ENCODE measurements at regions not wholly inside any gene's neighbourhood (a gene's known extent, or its start where the extent isn't known, plus 50 kb on each side); places are given as distances from the start of the nearest gene placed in this dataset.
"Not testable (repeated sequence)": the region's sequence is repeated elsewhere in the genome, so short reads cannot be mapped to it uniquely, and the experiment has no call there.

DNA sequence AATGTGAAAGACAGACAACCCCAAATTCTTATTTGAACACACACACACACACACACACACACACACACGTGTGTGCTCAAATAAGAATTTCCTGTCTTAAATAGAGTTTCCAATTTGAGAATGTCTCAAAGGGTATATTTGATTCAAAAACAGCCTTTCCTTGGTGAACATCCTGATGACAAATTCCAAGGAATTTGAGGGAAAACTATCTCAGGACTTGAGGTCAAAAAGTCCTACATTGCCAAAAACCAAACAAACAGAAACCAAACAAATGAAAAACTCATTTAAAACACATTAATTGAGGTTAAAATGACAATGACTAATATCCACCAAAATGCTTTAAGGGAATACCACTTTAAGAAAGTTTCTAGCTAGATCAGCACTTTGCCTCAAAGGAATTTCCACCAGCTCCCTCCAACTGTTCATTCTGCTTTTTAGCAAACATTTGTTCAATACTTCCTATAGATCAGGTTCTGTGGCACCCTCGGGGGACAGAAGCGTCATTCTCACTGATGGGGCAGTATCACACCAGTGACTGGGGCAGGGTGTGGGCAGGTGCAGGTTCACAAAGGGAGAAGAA lies 232.1 kb upstream of the TRIB2 start:
- no peak for DNase-seq

DNA sequence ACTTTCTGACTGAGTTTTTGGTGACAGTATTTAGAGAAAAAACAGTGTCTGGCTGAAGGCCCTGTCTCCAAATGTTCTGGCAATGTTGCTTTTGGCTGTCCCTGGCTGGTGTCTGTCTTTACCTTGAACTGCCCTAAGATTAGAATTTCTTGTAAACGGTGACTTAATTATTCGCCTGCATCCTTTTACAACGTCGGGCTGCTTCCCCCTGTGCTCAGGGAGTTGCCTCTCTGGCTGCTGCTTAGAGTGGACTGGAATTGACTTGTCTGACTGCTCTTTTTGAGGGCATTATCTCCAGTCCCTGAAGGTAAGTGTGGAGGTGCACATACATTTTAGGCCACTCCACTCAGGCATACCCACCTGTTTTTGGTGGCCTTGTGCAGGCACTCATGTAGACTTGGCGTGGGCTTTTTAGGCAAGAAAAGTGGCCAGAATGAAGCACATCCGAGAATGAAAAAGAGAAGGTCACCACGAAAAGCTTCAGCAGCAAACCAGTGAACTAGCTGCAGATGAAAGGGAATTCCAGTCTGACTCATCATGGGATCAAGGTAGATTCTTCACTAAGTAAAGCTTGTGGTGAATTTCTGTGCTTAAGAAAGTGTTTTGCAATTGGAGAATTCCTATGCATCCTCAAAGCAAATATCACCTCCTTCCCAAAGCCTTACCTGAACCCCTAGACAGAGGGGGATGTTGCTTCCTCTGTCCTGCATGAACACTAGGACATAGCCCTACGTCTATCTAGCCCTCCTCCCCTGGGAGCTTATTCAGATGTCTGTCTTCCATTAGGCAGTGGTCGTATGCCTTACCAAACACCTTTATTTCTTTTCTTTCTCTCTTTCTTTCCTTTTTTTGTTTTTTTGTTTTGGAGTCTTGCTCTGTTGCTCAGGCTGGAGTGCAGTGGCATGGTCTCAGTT lies 230.3 kb upstream of the TRIB2 start:
- no peak for DNase-seq

DNA sequence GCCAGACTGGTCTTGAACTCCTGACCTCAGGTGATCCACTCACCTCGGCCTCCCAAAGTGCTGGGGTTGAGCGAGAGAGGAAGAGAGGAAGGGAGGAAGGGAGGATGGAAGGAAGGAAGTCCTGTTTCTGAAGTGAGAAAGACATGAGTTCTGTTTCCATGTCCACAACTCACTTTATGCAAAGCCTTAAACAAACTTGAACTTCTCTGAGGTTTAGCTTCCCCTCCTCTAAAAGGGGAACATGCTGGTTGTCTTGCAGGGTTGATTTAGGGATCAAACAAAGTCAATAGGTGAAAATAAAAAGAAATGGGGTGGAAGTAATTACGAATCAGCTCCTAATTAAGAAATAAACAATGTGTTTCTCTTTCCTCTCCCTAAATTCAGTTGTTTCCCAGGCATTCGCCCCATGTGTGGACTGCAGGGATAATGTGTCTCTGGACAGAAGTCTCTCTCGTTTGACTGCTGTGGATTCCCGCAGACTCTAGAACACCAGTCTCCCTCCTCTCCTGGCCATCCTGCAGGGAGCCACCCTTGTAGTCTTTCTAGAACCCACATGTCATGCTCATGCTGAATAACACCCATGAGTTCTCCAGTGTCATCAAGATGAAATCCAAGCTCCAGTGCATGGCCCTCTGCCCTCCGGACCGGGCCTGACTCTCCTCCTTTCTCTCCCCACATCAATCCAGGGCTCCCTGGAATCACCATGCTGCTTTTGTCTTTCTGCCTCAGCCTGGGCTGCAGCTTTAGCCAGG lies 229.3 kb upstream of the TRIB2 start:
- DNase-seq: no peak

DNA sequence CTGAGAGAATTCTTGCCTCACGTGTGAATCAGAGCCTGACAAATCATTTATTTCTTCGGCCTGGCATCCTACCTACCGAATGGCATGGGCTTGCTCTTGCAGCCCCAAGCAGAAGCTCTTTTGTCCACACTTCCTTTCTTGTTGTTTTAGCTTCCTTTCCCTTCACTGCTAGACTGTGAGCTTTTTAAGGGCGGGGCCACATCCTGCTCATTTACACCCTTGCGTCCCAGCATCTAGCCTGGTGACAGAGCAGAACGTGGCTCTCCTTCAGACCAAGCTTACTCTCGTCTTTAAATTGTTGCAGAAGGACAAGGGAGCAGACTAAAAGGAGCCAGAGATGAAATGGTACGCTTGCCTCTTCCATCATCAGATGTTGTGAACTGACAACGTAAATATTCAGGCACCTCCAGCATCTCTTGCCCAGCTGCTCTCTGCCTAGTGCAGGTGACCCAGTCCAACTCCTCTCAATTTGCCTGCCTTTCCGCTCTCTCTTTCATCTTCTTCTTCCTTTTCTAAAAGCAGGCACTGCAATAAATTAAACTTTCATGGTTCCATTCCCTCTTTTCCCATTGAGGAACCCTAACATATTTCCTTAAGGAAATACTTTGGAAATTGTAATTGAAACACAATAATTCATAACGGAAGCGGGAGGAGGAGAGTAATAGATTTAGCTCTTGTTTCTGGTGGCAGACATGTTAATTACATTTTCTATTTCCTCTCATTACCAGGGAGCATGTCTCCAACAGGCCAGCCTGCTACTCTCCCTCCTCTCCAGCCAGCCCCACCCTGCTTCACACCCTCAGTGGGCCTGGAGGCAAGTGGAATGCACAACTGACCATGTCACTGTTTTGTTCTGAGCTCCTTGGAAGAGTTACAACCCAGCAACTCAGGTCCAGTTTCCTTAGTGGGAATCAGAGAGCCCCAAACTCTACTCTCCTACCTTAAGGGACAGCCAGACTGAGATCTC lies 228.1 kb upstream of the TRIB2 start:
- peak; percentile 47 for DNase-seq

DNA sequence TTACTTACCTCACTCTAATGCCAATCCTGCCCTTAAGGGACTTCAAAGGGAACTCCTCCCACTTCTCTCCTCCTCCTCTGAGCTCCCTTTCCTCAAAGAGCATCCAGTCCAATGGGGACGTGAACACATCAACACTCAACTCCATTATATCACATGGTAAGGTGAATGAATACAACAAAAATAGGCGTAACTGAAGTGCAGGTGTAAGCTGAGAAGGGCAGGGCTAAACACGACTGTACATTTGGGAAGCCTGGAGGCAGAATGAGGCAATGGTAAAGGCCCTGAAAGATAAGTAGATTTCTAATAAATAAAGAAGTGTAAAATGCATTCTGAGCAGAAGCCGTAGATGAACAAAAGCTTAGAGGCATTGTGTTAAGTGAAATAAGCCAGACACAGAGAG lies 226.1 kb upstream of the TRIB2 start:
- DNase-seq: no peak

DNA sequence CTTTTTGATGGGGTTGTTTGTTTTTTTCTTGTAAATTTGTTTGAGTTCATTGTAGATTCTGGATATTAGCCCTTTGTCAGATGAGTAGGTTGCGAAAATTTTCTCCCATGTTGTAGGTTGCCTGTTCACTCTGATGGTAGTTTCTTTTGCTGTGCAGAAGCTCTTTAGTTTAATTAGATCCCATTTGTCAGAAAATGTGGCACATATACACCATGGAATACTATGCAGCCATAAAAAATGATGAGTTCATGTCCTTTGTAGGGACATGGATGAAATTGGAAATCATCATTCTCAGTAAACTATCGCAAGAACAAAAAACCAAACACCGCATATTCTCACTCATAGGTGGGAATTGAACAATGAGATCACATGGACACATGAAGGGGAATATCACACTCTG lies 224.4 kb upstream of the TRIB2 start:
- not testable (repeated sequence) for DNase-seq

DNA sequence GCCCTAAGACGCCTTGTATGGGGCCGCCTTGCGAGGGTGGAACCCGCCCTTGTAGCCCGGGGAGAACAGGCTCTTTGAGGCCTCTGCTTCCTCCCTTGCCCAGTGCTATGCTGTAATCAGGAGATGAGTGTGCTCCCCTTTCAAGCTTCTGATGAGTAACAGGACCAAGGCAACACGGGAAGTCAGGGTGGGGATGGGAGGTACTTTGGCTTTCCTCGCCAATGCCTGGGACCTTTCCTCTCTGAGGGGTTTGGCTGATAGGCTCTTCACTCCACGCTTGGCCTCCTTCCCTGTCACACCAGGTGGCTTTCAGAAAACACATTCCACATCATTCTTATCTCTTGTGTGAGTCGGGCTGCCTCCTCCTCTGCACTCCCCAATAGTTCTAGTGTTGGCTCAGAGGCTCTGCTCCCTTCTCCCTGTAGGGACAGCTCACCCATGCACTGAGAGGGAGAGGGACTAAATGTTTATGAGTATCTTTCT lies 223.7 kb upstream of the TRIB2 start:
- DNase-seq: peak; percentile 47

DNA sequence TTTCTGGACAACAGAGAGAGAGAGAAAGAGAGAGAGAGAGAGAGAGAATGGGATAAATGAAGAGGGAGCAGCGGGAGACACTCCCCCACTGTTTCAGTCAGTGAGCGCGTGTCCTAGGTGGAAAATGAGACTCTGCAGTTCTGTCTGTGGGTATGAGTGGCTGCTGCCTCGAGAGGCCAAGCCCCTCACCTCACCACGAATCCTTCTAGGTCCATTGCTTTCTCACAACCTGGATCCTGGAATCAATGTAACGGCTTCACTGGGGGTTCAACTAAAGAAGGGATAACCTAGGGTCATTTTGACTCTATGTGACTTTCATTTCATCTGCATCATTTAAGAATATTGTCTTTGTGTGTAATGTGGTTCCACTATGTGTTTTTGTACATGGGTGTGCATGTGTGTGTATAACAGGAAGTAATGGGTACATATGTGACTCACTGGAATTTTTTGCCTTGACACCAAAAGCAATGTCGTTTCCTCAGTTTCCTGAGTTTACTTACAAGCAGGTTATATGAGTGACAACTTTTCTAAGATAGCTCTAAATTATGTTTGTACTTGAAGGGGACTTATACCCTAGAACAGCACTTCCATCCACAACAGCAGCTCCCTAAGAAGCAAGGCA lies 221.4 kb upstream of the TRIB2 start:
- no peak for DNase-seq

DNA sequence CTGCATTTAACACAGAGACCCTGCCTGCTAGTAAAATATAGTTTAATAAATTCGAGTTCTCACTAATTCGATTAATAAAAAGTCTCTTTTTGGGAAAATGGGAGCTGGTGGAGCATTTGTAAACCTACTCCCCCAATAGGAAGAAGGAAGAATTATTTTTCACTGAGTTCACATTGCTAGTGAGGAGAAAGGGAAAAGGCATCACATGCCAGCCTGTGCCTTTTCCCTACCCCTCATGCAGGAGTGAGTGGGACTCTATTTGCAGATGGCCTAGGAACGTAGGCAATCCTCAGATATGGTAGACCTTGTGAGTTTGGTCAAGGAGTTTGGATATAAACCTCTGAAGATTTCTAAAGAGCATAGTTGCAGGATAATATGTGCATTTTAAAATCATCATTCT lies 218.4 kb upstream of the TRIB2 start:
- no peak for DNase-seq

DNA sequence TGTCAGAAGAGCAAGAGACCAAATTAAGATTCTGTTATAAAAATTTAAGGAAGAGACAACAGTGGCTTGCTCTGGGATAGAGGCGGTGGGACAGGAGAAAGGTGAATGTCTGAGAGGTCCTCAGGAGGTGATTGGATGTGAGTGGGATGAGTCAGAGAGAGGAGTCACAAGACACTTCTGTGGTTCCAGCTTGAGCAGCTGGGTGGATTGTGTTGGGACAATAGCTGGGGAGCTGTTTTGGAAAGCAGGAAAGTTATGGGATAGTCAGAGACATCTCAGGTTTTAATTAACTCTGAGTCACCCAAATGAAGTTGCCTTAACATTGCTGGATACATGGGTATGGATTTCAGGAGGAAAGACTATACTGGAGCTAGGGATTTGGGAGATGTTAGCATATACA lies 218.0 kb upstream of the TRIB2 start:
- no peak for DNase-seq

DNA sequence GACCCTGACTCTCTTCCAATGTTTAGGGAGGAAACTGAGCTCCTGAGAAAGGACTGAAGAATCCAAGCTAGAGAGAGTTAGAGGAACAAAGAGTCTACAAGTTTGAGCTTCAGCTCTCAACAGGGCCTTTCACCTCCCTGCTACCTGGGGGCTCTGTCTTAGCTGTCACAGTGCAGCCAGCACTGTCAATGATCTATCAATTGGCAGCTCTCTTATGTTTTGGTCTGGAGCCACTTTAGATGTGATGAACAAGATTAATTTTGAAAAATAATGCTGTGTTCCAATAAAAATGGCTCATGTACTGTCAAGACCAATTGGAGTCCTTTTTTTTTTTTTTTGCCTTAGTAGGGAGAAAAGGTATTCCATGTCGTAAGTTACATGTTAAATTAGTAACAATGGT lies 215.8 kb upstream of the TRIB2 start:
- DNase-seq: no peak

DNA sequence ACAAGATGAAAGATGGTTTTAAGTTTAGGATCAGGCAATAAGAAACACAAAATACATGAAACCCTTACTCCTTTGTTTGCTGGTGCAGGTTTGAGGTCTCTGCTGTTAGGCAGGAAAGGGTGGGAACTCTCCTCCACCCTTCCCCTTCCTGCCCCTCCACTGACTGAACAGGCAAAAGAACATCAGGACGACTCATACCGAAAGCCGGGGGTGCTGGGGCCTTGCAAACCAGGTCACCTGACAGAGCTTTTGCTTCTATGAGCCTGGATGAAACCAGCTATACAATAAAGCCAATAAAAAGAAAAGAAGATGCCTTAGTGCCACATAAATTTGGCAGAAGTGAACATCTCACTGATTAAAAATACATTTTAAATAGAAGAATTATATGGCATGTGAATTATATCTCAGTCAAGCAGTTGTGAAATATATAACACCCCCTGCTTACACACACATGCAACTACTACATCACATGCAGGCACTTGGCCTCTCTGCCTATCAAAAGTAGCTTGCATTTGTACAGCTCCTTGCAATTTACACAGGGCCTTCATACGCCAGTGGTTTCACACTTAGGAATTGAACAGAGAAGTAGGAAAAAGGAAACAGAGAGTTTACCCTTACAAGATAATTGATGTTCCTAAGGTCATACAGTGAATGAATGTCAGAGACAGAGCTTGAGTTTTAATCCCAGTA lies 215.1 kb upstream of the TRIB2 start:
- DNase-seq: peak; percentile 80

DNA sequence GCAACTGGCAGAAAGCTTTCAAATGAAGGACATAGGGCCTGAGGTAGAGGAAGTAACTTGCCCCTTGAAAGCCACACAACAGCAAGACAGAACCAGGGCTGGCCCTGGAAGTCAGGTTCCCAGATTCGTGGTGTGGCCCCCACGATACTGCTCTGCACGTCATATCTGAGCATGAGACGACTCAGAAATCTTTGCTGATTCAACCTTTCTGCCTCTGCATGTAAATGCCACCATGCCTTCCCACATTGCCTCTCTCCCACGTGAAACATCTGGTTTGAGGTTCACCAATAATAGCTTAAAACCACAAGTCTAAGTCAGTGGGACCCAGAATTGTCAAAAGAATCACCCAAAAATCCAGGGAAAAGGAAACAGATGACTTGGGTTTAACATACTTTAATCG lies 214.0 kb upstream of the TRIB2 start:
- peak; percentile 65 for DNase-seq

DNA sequence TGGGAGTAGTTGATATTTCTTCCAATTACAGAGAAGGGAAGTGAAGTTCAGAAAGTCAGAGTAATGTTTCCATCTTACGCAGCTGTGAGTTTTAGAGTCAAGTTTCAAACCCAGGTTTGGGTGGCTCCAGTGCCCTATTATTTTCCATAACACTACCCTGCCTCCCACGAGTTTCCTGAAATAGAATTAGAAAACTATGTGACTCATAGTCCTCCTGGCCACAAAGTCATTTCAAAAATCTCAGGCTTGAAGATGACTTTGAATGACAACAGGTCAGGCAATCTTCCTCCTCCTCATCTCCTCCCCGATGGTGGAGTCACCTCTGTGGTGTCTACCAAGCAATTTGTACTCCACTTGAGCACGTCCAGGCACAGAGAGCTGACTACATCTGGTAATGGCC lies 212.3 kb upstream of the TRIB2 start:
- DNase-seq: peak; percentile 56

DNA sequence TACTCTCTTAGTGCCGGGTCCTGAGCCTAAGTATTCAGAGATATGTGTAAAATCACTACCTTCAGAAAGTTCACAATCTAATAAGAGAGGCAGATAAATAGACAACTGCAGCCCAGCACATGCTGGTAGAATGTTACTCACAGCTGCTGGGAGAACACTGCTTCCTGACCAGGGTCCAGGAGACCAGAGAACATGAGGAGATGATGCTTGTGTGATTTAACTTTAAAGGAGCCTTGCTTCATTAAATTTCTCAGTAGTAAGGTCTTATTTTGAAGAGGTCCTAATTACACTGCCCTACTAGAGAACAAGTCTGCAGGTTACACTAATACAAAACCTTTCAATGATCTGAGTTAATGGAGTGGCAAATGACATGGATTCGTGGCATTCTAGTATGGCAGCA lies 209.9 kb upstream of the TRIB2 start:
- no peak for DNase-seq

DNA sequence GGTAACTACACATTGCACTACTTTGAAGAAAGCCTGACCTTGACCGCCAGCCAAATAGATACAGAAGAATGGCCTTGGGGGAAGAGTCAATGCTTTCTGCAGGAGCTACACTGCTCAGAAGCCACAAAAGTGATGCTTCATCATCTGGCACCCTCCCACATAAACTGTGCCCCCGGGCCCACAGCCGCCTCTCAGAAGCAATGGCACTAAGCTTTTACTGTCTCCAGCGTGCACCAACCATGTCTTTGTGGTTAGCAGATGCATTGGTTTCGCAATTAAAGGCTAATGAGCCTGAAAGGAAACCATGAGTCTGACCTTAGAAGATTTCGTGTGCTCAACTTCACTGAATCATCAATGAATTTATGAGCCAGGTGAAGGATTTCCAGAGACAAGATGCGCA lies 209.4 kb upstream of the TRIB2 start:
- peak; percentile 82 for DNase-seq

DNA sequence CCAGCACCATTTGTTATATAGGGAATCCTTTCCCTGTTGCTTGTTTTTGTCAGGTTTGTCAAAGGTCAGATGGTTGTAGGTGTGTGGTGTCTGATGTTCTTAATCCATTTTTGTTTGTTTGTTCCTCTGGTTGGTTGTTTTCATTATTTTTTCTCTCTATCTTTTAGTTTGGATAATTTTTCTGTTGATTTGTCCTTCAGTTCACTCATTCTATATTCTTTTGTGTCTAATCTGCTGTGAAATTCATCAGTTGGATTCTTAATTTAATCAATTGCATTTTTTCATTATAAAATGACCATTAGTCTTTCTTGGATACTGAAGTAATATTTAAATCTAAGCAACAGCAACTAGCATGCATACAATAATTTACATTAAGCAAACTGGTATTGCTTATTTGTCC lies 206.7 kb upstream of the TRIB2 start:
- no peak for DNase-seq

DNA sequence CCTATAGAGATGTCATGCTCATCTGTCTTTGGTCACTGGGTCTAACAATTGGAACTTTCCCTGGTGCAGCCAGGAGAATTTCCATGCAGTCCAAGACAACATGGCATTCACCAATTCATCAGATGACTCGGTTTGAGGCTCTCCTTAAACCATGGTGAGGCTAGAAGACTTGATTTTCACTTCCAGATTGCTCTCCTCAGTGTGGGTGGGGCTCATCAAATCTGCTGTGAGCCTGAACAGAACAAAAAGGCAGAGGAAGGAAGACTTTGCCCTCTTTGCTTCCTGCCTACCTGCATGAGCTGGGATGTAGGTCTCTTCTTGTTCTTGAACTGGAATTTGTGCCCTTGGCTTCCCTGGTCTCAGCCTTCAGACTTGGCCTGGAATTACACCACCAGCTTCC lies 203.4 kb upstream of the TRIB2 start:
- DNase-seq: no peak

DNA sequence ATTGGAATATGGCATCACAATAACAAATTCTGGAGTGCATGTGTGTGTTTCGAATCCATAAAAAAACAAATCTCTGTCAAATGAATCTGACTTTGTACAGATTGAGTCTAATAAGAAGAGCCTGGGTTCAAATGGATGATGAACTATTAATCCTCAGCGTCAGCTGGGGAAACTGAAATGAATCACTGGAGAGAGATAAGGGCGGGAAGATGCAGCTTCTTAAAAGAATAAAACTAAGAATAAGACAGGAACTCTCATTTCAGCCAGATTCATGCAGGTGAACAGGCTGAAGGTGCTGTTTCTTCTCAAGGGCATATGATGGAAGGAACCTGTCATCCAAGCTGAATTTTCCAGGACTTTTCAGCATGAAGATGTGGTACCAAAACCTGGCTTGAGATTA lies 202.6 kb upstream of the TRIB2 start:
- no peak for DNase-seq

DNA sequence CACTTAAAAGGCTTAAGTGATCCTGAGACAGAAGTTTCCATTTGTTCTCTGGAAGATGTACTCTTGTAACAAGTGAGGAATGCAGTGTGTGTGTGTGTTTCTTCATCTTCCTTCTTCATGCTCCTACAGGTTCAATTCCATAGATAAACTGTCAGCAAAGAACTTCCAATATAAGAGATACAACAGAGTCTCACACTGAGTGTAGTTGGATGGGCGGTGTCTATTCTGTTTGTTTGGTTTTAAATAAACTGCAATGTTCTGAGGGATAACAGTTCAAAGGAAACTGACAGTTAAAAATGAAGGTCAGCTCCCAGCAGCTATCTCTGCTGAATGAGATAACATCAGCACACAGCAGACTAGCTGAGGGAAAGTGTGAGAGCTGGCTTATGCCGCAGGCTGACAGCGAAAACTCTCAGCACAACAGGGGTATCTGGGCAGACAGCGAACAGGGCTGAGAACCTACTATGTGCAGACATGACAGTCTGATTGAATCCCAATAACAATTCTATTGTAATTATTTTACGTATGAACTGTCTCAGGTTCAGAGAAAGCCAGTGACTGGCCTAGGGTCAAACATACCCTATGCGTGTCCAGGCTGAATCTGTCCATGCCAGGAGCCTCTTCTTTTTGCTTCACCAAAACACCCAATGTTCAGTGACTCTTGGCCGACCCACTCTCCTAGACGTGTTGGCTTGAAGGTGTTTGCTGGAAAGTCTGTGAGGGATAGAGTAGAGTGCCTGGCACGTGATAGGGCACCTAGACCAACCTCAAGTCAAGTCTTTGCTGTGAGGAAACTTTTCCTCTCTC lies 201.9 kb upstream of the TRIB2 start:
- no peak for DNase-seq

DNA sequence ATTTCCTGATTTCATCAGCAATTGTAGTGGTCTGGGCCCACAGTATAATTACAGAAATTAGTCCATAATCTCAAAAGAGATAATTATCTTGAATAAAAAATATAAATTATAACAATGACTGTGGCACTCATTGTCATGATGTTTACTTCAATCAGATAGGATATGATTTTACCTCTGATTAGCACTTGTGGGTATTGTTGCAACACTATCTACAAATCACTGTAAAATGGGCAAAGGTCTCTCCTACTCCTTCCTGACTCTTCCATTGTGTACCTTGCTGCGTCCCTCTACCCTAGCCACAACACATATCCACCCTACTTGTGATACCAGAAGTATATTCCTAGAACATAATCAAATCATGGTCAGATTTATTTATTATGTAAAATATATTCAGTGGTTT lies 200.9 kb upstream of the TRIB2 start:
- no peak for DNase-seq
